T-cell (primary cell): ENCODE measurements at regions not wholly inside any gene's neighbourhood (a gene's known extent, or its start where the extent isn't known, plus 50 kb on each side); places are given as distances from the start of the nearest gene placed in this dataset.

Source experiments
- ATAC-seq, 4 experiments: fragments of 200-7000 bp in 3 of 4; fragments of 150-1000 bp in 1 of 4; cut with Tn5 transposase; replicated peaks in 1 of 4; 1 replicate in 3 of 4; 2 replicates in 1 of 4; pipeline ENCODE4 v1.10.0; 2021; ENCODE audit warnings: moderate library complexity in 3 of 4, mild to moderate bottlenecking in 2 of 4, moderate number of reproducible peaks in 1 of 4
- CTCF ChIA-PET, 2 donors: fragments of 300-600 bp; sonication (Branson Sonifier 250); formaldehyde crosslinking; loops; one replicate each; lab custom pipeline; 2022; ENCODE audit warnings: antibody characterized with exemption in 2 of 2; lab: Charles Lee
- POLR2A ChIA-PET, 2 donors: fragments of 300-600 bp; sonication (Branson Sonifier 250); formaldehyde crosslinking; loops; one replicate each; lab custom pipeline; 2022; ENCODE audit warnings: antibody characterized with exemption in 2 of 2; lab: Charles Lee
- DNase-seq, 35 experiments: peaks; one replicate each; pipeline versions ENCODE4 v3.0.0 to v3.0.0-alpha.2; 2013 to 2023
- H3K27ac ChIP-seq: one replicate; pipeline ENCODE4 v1.5.1; 2013; ENCODE audit warnings: low read length
- H3K27me3 ChIP-seq, 2 experiments: replicated peaks in 1 of 2; 1 replicate in 1 of 2; 2 replicates in 1 of 2; pipeline versions ENCODE4 v1.6.1 to v1.7.0; 2013; ENCODE audit warnings: low read length in 1 of 2, mixed read lengths in 1 of 2; ENCODE audit not compliant: control insufficient read depth in 2 of 2, insufficient read depth in 2 of 2; ENCODE audit errors: extremely low read depth in 1 of 2
- H3K36me3 ChIP-seq, 2 donors: 1 replicate in 1 of 2; 2 replicates in 1 of 2; pipeline versions ENCODE4 v1.6.1 to v1.7.0; 2013; ENCODE audit warnings: low read length in 1 of 2; ENCODE audit not compliant: control insufficient read depth in 2 of 2, insufficient read depth in 1 of 2; ENCODE audit errors: extremely low read depth in 1 of 2
- H3K4me1 ChIP-seq, 2 experiments: 1 replicate in 1 of 2; 2 replicates in 1 of 2; pipeline versions ENCODE4 v1.6.1 to v1.7.0; 2013; ENCODE audit warnings: low read length in 2 of 2, mixed read lengths in 1 of 2; ENCODE audit not compliant: insufficient read depth in 2 of 2, control insufficient read depth in 1 of 2; ENCODE audit errors: extremely low read depth in 1 of 2
- H3K4me3 ChIP-seq, 2 donors: 1 replicate in 1 of 2; 2 replicates in 1 of 2; pipeline versions ENCODE4 v1.5.1 to v1.7.0; 2013; ENCODE audit warnings: mild to moderate bottlenecking in 2 of 2, low read length in 1 of 2, moderate library complexity in 1 of 2; ENCODE audit not compliant: control insufficient read depth in 1 of 2; ENCODE audit errors: extremely low read depth in 1 of 2
- H3K9me3 ChIP-seq: 2 replicates; pipeline ENCODE4 v1.7.0; 2013
- H3K27ac Mint-ChIP-seq, 2 donors: one replicate each; pipeline ENCODE4 v1.8.0; 2020 to 2021; ENCODE audit warnings: mild to moderate bottlenecking in 2 of 2, mixed read lengths in 2 of 2
- H3K27me3 Mint-ChIP-seq, 2 donors: one replicate each; pipeline ENCODE4 v1.8.0; 2021 to 2022; ENCODE audit warnings: mixed read lengths in 2 of 2
- H3K36me3 Mint-ChIP-seq: one replicate; pipeline ENCODE4 v1.8.0; 2021; ENCODE audit warnings: mixed read lengths
- H3K4me1 Mint-ChIP-seq, 3 donors: one replicate each; pipeline ENCODE4 v1.8.0; 2020 to 2022; ENCODE audit warnings: mixed read lengths in 3 of 3, mild to moderate bottlenecking in 1 of 3
- H3K4me3 Mint-ChIP-seq, 3 donors: one replicate each; pipeline ENCODE4 v1.8.0; 2020 to 2022; ENCODE audit warnings: mild to moderate bottlenecking in 3 of 3, mixed read lengths in 3 of 3, moderate library complexity in 3 of 3
- H3K9me3 Mint-ChIP-seq, 3 donors: one replicate each; pipeline ENCODE4 v1.8.0; 2020 to 2022; ENCODE audit warnings: mixed read lengths in 3 of 3
- WGBS: methylation state at CpG from one replicate; pipeline ENCODE4 v1.1.5; 2013; ENCODE audit warnings: missing lambda C conversion rate; ENCODE audit not compliant: insufficient coverage; 5-methylcytosine and 5-hydroxymethylcytosine counted together

GRCh38 chr9:81819155-81819554, 109.1 kb upstream of the SPATA31D4 start:
- no peaks in the 10 kb centered on the region for H3K9me3 ChIP-seq
- H3K4me1 ChIP-seq = peaks cover 0 to 8% of the 10 kb centered on the region in 2 experiments
- no peak overlapping the region for H3K4me3 ChIP-seq
- no peak for DNase-seq
- WGBS = 58% methylated on average over 4 of the region's 7 CpGs
- POLR2A ChIA-PET = no interaction called here
- no peaks in the 10 kb centered on the region for H3K9me3 Mint-ChIP-seq
- ATAC-seq = no peak
- no peaks in the 10 kb centered on the region for H3K27me3 ChIP-seq
- H3K4me3 Mint-ChIP-seq = no peak overlapping the region
- no peak overlapping the region for H3K27ac ChIP-seq
- H3K36me3 Mint-ChIP-seq = no peaks in the 10 kb centered on the region
- H3K27ac Mint-ChIP-seq = no peak overlapping the region
- H3K27me3 Mint-ChIP-seq = no peaks in the 10 kb centered on the region
- no peaks in the 10 kb centered on the region for H3K36me3 ChIP-seq
- CTCF ChIA-PET = no interaction called here
- peaks cover 14 to 21% (median 19%) of the 10 kb centered on the region in 3 donors for H3K4me1 Mint-ChIP-seq

- H3K36me3 Mint-ChIP-seq = no peaks in the 10 kb centered on the region
- H3K27me3 ChIP-seq = no peaks in the 10 kb centered on the region
- no peak overlapping the region for H3K4me3 Mint-ChIP-seq
- no peak overlapping the region for H3K27ac ChIP-seq
- WGBS = 75% methylated on average over 4 of the region's 8 CpGs
- no peak overlapping the region for H3K4me3 ChIP-seq
- no peaks in the 10 kb centered on the region for H3K36me3 ChIP-seq
- H3K27me3 Mint-ChIP-seq = no peaks in the 10 kb centered on the region
- no peaks in the 10 kb centered on the region for H3K9me3 ChIP-seq
- peaks cover 0 to 2% of the 10 kb centered on the region in 2 experiments for H3K4me1 ChIP-seq
- ChIA-PET CTCF (no interaction called here), POLR2A (no interaction called here)
- ATAC-seq = no peak
- H3K27ac Mint-ChIP-seq = no peak overlapping the region
- DNase-seq = no peak
- no peaks in the 10 kb centered on the region for H3K9me3 Mint-ChIP-seq
- peaks cover 6 to 13% (median 10%) of the 10 kb centered on the region in 3 donors for H3K4me1 Mint-ChIP-seq
These were observed 108.2 kb upstream of the SPATA31D4 start for GRCh38 chr9:81819859-81820546.

GRCh38 chr9:81822301-81822865, 105.8 kb upstream of the SPATA31D4 start:
- H3K27ac Mint-ChIP-seq = no peak overlapping the region
- POLR2A ChIA-PET = no interaction called here

GRCh38 chr9:81822967-81823366, 105.3 kb upstream of the SPATA31D4 start:
- Histone ChIP-seq H3K36me3 (no peaks in the 10 kb centered on the region), H3K4me3 (no peak overlapping the region), H3K27ac (no peak overlapping the region), H3K27me3 (no peaks in the 10 kb centered on the region), H3K9me3 (no peaks in the 10 kb centered on the region), H3K4me1 (no peaks in the 10 kb centered on the region)
- POLR2A ChIA-PET = no interaction called here
- Mint-ChIP-seq H3K4me1 (peaks cover 0 to 3% (median under 1%) of the 10 kb centered on the region in 3 donors), H3K27ac (no peak overlapping the region), H3K36me3 (no peaks in the 10 kb centered on the region), H3K4me3 (no peak overlapping the region), H3K27me3 (no peaks in the 10 kb centered on the region), H3K9me3 (peaks cover 0 to 4% (median 0%) of the 10 kb centered on the region in 3 donors)
- CTCF ChIA-PET = no interaction called here
- ATAC-seq (no peak), DNase-seq (no peak)
- WGBS = no CpG with 5 or more reads among the region's 1 CpG

More at GRCh38 chr9:81822301-81822865, 105.8 kb upstream of the SPATA31D4 start:
- H3K4me1 Mint-ChIP-seq = peaks cover 0 to 2% (median 0%) of the 10 kb centered on the region in 3 donors
- H3K27me3 Mint-ChIP-seq = no peaks in the 10 kb centered on the region
- no peaks in the 10 kb centered on the region for H3K36me3 ChIP-seq
- no peaks in the 10 kb centered on the region for H3K36me3 Mint-ChIP-seq
- no peak overlapping the region for H3K27ac ChIP-seq
- CTCF ChIA-PET = interaction anchor here in 1 of 2 donors (0.7 kb wide), 1 partner anchor 23 kb away, joined by 3 read pairs; no protein-coding TSS in a partner anchor
- WGBS = 81% methylated on average over 4 of the region's 7 CpGs
- H3K9me3 ChIP-seq = no peaks in the 10 kb centered on the region
- H3K27me3 ChIP-seq = no peaks in the 10 kb centered on the region
- H3K4me3 ChIP-seq = no peak overlapping the region
- no peak for DNase-seq
- no peaks in the 10 kb centered on the region for H3K4me1 ChIP-seq
- no peak overlapping the region for H3K4me3 Mint-ChIP-seq
- no peak for ATAC-seq
- H3K9me3 Mint-ChIP-seq = peaks cover 0 to 4% (median 0%) of the 10 kb centered on the region in 3 donors

- Mint-ChIP-seq H3K27ac (no peak overlapping the region), H3K36me3 (no peaks in the 10 kb centered on the region), H3K4me3 (no peak overlapping the region), H3K9me3 (peaks cover 0 to 4% (median 0%) of the 10 kb centered on the region in 3 donors), H3K27me3 (no peaks in the 10 kb centered on the region), H3K4me1 (peaks cover 0 to 5% (median 3%) of the 10 kb centered on the region in 3 donors)
- CTCF ChIA-PET = no interaction called here
- no peaks in the 10 kb centered on the region for H3K4me1 ChIP-seq
- H3K27ac ChIP-seq = no peak overlapping the region
- H3K27me3 ChIP-seq = no peaks in the 10 kb centered on the region
- no peaks in the 10 kb centered on the region for H3K36me3 ChIP-seq
- H3K9me3 ChIP-seq = no peaks in the 10 kb centered on the region
- POLR2A ChIA-PET = no interaction called here
- H3K4me3 ChIP-seq = no peak overlapping the region
- ATAC-seq = no peak
- WGBS = no CpG with 5 or more reads among the region's 11 CpGs
- DNase-seq = no peak
These were observed 104.3 kb upstream of the SPATA31D4 start for GRCh38 chr9:81823672-81824554.
